ENCODE measurements at regions not wholly inside any gene's neighbourhood (a gene's known extent, or its start where the extent isn't known, plus 50 kb on each side); places are given as distances from the start of the nearest gene placed in this dataset.
"Not testable (repeated sequence)": the region's sequence is repeated elsewhere in the genome, so short reads cannot be mapped to it uniquely, and the experiment has no call there.

DNA sequence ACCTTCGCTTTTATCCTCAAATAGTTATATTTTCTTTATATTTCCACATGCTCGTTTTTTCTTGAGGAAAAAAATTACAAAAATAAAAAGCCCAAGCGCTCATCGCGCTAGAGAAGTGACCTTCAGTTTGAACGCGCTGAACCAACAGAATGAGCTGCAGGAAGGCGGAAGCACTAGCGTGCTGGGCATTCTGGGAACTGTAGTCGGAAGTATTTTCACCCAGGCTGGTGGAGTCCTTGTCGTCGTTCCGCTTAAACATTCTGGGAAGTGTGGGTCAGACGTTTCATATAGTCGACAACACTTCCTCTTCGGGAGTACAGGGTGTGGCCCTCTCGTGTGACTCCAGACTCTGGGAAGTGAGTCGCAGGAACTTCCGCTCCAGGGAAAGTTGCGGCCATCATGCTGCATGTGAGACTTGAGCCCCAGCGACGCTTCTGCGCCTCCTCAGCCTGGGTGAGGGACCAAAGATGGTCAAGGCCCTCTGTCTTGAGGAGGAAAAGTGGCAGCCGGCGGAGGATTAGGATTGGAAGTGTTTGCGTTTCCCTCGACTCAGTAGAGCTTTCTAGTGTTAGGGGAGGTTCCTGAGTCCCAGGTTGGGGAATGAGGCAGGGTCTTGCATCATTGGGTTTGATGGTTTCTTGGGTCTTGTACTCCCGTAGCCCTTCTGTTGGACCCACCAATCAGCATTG, 84.1 kb upstream of the GPR39 start:
- DNase-seq: not testable (repeated sequence)

DNA sequence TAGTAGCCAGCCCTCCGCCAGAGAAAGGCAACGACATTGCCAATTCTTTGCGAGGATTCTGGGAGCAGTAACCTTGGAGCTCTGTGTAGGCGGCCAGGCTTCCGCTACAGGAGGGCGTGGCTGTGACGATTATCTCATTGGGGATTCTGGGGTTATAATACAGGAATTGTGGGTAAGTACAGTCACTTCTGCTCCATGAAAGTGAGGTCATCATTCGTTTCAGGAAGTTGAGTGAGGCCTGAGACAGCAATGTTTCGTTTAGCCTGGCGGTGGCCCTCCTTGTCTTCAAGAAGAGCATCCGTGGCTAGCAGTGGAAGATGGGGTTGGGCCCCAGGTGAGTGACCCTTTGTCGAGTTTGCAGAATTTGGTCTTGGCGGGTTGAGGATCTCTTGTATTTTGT, 79.5 kb upstream of the GPR39 start:
- DNase-seq: not testable (repeated sequence)

DNA sequence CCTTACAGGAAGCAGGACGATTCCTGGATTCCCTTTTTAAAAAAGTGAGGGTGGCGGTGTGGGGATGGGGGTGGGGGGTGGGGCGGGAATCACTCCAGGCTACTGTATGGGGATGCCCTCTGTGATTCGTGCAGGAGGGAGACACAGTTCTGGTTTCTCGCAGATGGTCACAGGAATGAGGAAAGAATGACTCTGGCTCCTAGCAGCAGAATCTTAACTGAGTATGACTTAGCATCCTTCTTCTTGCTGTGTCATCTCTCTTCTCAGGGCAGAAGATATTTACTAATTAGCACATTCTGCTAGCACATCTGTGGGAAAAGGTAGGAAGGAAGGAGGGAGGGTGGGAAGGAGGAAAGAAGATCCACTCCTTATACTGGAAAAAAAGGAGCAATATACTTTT, 78.8 kb upstream of the GPR39 start:
- not testable (repeated sequence) for DNase-seq

DNA sequence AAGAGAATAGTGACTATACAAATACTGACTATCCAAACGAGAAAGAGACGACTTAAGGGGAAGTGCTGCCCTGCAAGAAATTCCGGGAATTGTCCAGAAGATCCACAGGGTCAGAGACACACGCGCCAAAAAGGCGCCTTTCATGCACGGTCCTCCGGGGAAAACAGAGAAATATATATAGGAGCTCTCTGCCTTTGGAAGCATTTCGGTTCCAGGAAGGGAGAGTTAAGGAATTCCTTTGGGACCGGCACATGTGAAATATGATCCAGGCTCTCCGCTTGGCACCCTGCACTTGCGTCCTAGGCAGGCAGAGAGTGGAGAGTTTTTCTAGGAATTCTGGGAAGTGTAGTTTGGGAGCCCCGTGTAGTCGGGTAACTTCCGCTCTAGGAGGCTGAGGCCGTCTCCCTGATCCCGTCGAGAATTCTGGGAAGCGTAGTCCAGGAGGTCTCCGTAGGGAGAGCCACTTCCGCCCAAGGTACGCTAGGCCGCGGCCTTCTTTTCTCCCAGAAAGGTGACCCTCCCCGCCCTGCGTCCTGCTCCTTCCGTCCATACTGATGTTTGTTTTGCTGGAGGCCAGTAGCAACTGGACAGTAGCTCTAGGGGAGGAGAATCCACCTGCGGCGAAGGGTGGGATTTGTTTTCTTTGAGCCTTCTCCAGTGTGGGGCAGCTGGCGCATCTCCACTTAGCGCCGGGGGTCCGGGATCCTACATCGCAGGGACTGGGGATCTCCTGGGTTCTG, 69.4 kb upstream of the GPR39 start:
- DNase-seq: not testable (repeated sequence)

DNA sequence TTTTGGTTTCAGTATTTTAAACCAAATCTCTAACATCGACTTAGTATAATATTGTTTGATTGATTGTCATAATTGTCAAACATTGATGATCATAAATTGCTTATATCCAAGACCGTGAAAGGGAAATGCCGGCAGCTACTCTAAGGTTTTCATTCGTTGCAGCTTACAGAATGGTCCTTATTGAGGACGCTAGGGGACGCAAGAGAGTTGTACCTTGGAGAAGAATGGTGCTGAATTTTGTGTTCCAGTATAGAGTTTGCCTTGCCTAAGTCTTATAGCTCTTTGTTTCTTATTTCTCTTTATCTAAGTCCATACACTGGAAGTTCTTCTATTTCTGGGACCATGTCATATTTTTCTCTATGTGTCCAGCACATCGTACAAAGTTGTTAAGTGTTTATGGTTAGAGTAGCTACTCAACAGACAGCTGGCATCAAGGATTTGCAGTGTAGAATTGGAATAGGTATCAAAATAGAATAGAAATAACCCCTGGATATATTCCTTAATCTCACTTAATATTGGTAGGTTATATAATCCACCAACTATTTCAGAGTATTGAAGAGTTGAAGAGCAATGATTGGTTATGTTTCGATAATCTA, 67.4 kb upstream of the GPR39 start:
- not testable (repeated sequence) for DNase-seq

DNA sequence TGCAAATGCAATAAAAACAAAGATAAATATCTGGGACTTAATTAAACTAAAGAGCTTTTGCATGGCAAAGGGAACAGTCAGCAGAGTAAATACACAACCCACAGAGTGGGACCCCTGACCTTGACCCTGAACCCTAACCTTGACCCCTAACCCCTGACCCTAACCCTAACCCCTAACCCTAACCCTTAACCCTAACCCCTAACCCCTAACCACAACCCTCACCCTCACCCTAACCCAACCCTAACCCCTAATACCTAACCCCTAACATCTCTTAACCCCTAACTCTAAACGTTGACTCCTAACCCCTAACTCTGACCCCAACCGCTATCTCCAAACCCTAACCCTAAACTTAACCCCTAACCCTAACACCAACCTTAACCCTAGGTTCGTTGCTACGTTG, 64.9 kb upstream of the GPR39 start:
- DNase-seq: not testable (repeated sequence)

DNA sequence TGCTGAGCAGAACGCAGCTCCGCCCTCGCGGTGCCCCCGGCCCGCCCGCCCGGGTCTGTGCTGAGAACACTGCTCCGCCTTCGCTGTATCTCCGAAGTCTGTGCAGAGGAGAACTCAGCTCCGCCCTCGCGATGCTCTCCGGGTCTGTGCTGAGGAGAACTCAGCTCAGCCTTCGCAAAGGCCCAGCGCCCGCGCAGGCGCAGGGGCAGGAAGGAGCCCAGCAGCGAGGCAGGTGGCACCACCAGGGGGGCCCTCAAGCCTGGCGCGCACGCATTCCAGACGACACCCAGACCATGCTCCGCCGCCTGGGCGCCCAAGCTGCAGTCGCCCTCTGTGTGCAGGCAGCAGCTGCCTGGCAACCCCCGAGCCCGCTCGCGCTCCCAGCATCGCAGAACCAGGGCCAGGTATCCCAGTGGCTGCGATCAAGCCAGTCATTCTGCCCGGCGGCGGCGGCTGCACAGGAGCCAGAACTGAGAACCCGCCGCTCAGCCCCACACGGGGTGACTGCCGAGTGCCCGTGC, 64.1 kb upstream of the GPR39 start:
- DNase-seq: not testable (repeated sequence)

DNA sequence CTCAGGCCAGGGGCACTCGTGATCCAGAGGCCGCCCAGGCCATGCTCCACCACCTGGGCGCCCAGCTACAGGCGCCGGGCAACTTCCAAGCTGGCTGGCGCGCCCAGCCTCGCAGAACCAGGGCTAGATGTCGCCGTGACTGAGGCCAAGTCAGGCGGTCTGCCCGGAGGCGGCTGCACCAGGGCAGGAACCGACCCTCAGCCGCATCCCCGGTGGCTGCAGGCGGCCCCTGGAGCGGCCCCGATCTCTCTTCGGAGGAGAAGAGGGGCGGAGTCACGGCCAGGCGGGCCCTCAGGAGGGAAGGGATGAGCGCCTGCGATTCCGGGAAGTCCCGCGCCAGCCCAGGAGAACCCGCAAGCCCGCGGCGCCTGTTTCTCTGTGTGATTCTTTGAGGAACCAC, 63.2 kb upstream of the GPR39 start:
- DNase-seq: not testable (repeated sequence)

DNA sequence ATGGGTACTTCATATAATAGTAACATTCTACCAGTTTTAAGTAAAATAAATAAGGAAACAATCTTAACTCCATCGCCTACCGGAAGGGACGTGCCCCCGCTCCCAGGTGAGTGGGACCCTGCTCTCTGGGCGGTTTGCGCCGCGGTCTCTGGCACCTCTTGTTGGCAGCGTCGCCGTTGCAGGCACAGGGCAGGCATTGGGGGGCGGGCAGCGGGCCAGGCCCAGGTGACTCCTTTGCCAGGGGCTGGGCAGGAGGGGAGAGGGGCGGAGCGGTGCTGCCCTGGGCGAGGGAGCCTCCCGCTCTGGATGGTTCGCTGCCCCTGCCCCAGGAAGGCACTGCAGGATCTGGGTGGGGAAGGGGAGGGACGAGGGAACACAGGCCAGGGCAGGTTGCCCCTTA, 55.6 kb upstream of the GPR39 start:
- DNase-seq: not testable (repeated sequence)

DNA sequence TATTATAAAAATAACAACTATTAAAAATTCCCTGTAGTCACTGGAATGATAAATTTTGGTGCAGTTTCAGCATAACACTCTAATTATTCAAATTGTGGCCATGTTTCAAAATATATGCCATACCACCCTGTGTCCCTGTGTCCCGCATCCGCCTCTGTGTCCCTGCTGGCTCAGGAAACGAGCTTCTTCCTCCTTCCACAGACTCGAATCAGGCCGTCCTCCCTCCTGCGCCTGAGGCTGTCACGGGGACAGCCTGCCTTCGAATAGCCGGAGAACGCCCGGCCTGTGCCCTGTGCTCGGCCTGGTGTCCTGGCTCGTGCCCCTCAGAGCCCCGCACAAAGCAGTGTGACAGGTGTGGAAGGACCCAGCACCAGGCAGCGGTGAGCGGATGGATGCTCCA, 55.1 kb upstream of the GPR39 start:
- not testable (repeated sequence) for DNase-seq

DNA sequence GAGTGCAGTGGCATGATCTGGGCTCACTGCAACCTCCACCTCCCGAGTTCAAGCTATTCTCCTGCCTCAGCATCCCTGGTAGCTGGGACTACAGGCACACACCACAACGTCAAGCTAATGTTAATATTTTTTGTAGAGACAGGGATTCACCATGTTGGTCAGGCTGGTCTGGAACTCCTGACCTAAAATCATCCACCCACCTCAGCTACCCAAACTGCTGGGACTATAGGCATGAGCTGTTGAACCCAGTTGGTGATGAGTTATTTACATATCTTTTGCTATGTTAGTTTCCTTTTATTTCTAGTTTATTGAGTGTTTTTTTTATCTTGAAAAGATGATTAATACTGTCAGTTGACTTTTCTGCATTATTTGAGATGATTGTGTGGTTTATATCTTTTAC, 53.3 kb upstream of the GPR39 start:
- not testable (repeated sequence) for DNase-seq

DNA sequence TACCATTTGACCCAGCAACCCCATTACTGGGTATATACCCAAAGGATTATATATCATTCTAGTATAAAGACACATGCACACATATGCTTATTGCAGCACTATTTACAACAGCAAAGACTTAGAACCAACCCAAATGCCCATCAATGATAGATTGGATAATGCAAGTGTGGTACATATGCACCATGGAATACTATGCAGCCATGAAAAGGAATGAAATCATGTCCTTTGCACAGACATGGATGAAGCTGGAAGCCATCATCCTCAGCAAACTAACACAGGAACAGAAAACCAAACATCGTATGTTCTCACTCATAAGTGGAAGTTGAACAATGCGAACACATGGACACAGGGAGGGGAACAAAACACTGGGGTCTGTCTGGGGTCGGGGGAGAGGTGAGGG, 50.6 kb upstream of the GPR39 start:
- DNase-seq: not testable (repeated sequence)

DNA sequence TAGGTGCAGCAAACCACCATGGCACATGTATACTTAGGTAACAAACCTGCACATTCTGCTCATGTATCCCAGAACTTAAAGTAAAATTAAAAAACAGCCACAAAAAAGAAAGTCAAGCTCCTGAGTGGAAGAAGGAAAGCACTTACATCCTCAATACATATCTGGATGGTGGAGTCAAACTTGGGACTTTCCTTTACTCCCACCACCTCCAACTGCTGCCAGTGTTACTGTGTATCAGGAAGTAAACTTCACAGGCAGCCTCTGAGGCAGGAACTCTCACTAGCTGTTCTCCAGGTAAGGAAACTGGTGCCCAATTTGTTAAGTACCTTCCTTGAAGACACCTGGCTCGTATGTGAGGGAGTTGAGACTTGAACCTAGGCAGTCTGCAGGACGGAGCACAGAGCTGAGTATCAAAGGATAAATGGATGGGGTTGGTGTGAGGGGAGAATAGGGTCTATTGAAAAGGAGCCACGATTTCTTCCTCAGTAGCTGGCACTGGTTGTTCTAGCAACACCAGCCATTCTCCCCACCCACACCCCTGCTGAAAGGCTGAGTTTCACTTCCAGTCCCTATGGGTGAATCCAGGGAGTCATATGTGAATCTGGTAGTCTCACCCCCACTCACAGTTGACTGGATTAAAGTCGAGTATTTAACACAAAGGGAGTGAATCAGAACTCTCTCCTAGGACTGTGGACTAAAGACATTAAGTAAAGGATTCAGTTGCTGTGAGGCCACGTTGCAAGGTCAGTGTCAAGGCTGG, 50.0 kb upstream of the GPR39 start:
- no peak for DNase-seq
